ENCODE measurements at regions not wholly inside any gene's neighbourhood (a gene's known extent, or its start where the extent isn't known, plus 50 kb on each side); places are given as distances from the start of the nearest gene placed in this dataset.

GRCh38 chr11:81870815-81871214 lies 862.8 kb downstream of the FAM181B start:
- DNase-seq (ENCODE audit: low spot score) = no peak
- TF ChIP-seq CTCF (IDR thresholded peaks at IDR 0.05; ENCODE audit: extremely low read depth, insufficient read depth, missing control alignments) = no peak
- in situ Hi-C loops (cut with MboI; ENCODE audit: low pct_unique_long_range_greater_than_20kb, low sequenced_read_pairs, unreplicated experiment) = no loop called here

GRCh38 chr11:81870066-81870412 lies 863.6 kb downstream of the FAM181B start:
- TF ChIP-seq CTCF (IDR thresholded peaks at IDR 0.05; ENCODE audit: extremely low read depth, insufficient read depth, missing control alignments) = no peak
- in situ Hi-C loops (cut with MboI; ENCODE audit: low pct_unique_long_range_greater_than_20kb, low sequenced_read_pairs, unreplicated experiment) = no loop called here
- DNase-seq (ENCODE audit: low spot score) = peak; percentile 4

- in situ Hi-C loops (cut with MboI; ENCODE audit: low pct_unique_long_range_greater_than_20kb, low sequenced_read_pairs, unreplicated experiment) = no loop called here
- no peak for TF ChIP-seq CTCF (IDR thresholded peaks at IDR 0.05; ENCODE audit: extremely low read depth, insufficient read depth, missing control alignments)
- DNase-seq (ENCODE audit: low spot score) = peak; percentile 32
These were observed 864.2 kb downstream of the FAM181B start for GRCh38 chr11:81869351-81870065.

GRCh38 chr11:81866896-81867295 lies 866.8 kb downstream of the FAM181B start:
- in situ Hi-C loops (cut with MboI; ENCODE audit: low pct_unique_long_range_greater_than_20kb, low sequenced_read_pairs, unreplicated experiment) = no loop called here
- no peak for TF ChIP-seq CTCF (IDR thresholded peaks at IDR 0.05; ENCODE audit: extremely low read depth, insufficient read depth, missing control alignments)
- DNase-seq (ENCODE audit: low spot score) = no peak

- no peak for DNase-seq (ENCODE audit: low spot score)
- in situ Hi-C loops (cut with MboI; ENCODE audit: low pct_unique_long_range_greater_than_20kb, low sequenced_read_pairs, unreplicated experiment) = no loop called here
- no peak for TF ChIP-seq CTCF (IDR thresholded peaks at IDR 0.05; ENCODE audit: extremely low read depth, insufficient read depth, missing control alignments)
These were observed 876.3 kb downstream of the FAM181B start for GRCh38 chr11:81857386-81857785.

GRCh38 chr11:81853791-81854190 lies 879.9 kb downstream of the FAM181B start:
- no peak for DNase-seq (ENCODE audit: low spot score)
- in situ Hi-C loops (cut with MboI; ENCODE audit: low pct_unique_long_range_greater_than_20kb, low sequenced_read_pairs, unreplicated experiment) = no loop called here
- no peak for TF ChIP-seq CTCF (IDR thresholded peaks at IDR 0.05; ENCODE audit: extremely low read depth, insufficient read depth, missing control alignments)

Data from GM13977 (cell line).